CD4-positive, alpha-beta T cell (primary cell): ENCODE measurements at regions not wholly inside any gene's neighbourhood (a gene's known extent, or its start where the extent isn't known, plus 50 kb on each side); places are given as distances from the start of the nearest gene placed in this dataset.

Experiments used
- ATAC-seq: fragments of 200-7000 bp; cut with Tn5 transposase; one replicate; pipeline ENCODE4 v1.10.0; 2022; ENCODE audit warnings: mild to moderate bottlenecking; ENCODE audit not compliant: poor library complexity
- CTCF ChIA-PET: fragments of 350-600 bp; sonication (Branson Sonifier 250); formaldehyde crosslinking; loops from one replicate; lab custom pipeline; 2021; ENCODE audit warnings: antibody characterized with exemption, inconsistent platforms; lab: Charles Lee
- POLR2A ChIA-PET: fragments of 350-600 bp; sonication (Branson Sonifier 250); formaldehyde crosslinking; loops from one replicate; lab custom pipeline; 2021; ENCODE audit warnings: antibody characterized with exemption, inconsistent platforms; lab: Charles Lee
- DNase-seq, 14 experiments: peaks; one replicate each; pipeline ENCODE4 v3.0.0-alpha.2; 2013 to 2020; ENCODE audit warnings: mixed read lengths in 2 of 14
- H3K27ac ChIP-seq, 2 donors: one replicate each; pipeline versions ENCODE4 v1.5.1 to v1.7.0; 2013; ENCODE audit warnings: low read length in 2 of 2, low read depth in 1 of 2, mild to moderate bottlenecking in 1 of 2
- H3K27me3 ChIP-seq, 2 experiments: 1 replicate in 1 of 2; 2 replicates in 1 of 2; pipeline versions ENCODE4 v1.6.1 to v1.7.0; 2013; ENCODE audit warnings: low read length in 2 of 2, control low read depth in 1 of 2, mild to moderate bottlenecking in 1 of 2, moderate library complexity in 1 of 2; ENCODE audit not compliant: insufficient read depth in 2 of 2, control insufficient read depth in 1 of 2
- H3K36me3 ChIP-seq: one replicate; pipeline ENCODE4 v1.6.1; 2013; ENCODE audit warnings: low read length, control low read depth; ENCODE audit not compliant: insufficient read depth
- H3K4me1 ChIP-seq: one replicate; pipeline ENCODE4 v1.6.1; 2013; ENCODE audit warnings: low read length, control low read depth; ENCODE audit not compliant: insufficient read depth
- H3K4me3 ChIP-seq: one replicate; pipeline ENCODE4 v1.5.1; 2013; ENCODE audit warnings: mild to moderate bottlenecking, low read length, moderate library complexity
- H3K9me3 ChIP-seq, 2 experiments: 1 replicate in 1 of 2; 2 replicates in 1 of 2; pipeline versions ENCODE4 v1.6.1 to v1.7.0; 2013; ENCODE audit warnings: low read length in 2 of 2, mild to moderate bottlenecking in 2 of 2, control low read depth in 1 of 2, moderate library complexity in 1 of 2; ENCODE audit not compliant: control insufficient read depth in 1 of 2, insufficient read depth in 1 of 2
- H3K27ac Mint-ChIP-seq: one replicate; pipeline ENCODE4 v1.8.0; 2020; ENCODE audit warnings: mixed read lengths
- H3K27me3 Mint-ChIP-seq: one replicate; pipeline ENCODE4 v1.8.0; 2021; ENCODE audit warnings: mixed read lengths
- H3K36me3 Mint-ChIP-seq: one replicate; pipeline ENCODE4 v1.8.0; 2021; ENCODE audit warnings: low read depth, mixed read lengths
- H3K4me1 Mint-ChIP-seq: one replicate; pipeline ENCODE4 v1.8.0; 2021; ENCODE audit warnings: low read depth, mixed read lengths
- H3K4me3 Mint-ChIP-seq: one replicate; pipeline ENCODE4 v1.8.0; 2020; ENCODE audit warnings: mild to moderate bottlenecking, mixed read lengths
- H3K9me3 Mint-ChIP-seq: one replicate; pipeline ENCODE4 v1.8.0; 2020; ENCODE audit warnings: mixed read lengths
- intact Hi-C, 2 experiments: fragments of 100-400 bp; cut with DNase I in 1 of 2; cut with micrococcal nuclease in 1 of 2; formaldehyde crosslinking; loops; one replicate each; pipeline versions ENCODE4 v1.15.1 to v1.9.0; 2023 to 2025; cut with DNase I, micrococcal nuclease
- TF ChIP-seq, protein P1 (sequence below): fragments of 200-600 bp; IDR thresholded peaks from one replicate; pipeline ENCODE4 v1.8.0; 2022; ENCODE audit warnings: antibody characterized with exemption, mild to moderate bottlenecking

DNA sequence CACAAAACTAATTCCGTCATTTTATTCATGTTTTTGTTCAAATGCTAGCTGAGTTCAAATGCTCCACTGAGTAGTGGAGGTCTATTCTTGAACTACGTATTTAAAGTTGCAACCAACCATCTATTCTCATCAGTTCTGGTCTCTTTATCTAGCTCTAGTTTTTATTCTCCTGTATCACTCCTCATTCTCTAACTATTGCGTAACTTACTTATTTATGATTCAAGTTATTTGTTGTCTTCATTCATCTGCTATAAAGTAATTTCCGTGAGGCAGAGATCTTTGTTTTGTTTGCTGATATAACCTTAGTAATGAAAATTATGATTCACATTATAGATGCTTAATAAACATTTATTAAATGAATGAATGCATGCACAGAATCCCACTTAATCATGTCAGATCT is 221.6 kb upstream of the ASCC3 start:
- Histone ChIP-seq H3K27ac (no peak overlapping the region), H3K4me1 (no peaks in the 10 kb centered on the region), H3K27me3 (no peaks in the 10 kb centered on the region), H3K9me3 (no peaks in the 10 kb centered on the region), H3K36me3 (no peaks in the 10 kb centered on the region), H3K4me3 (no peak overlapping the region)
- POLR2A ChIA-PET: no interaction called here
- TF ChIP-seq, protein P1, sequence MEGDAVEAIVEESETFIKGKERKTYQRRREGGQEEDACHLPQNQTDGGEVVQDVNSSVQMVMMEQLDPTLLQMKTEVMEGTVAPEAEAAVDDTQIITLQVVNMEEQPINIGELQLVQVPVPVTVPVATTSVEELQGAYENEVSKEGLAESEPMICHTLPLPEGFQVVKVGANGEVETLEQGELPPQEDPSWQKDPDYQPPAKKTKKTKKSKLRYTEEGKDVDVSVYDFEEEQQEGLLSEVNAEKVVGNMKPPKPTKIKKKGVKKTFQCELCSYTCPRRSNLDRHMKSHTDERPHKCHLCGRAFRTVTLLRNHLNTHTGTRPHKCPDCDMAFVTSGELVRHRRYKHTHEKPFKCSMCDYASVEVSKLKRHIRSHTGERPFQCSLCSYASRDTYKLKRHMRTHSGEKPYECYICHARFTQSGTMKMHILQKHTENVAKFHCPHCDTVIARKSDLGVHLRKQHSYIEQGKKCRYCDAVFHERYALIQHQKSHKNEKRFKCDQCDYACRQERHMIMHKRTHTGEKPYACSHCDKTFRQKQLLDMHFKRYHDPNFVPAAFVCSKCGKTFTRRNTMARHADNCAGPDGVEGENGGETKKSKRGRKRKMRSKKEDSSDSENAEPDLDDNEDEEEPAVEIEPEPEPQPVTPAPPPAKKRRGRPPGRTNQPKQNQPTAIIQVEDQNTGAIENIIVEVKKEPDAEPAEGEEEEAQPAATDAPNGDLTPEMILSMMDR: no peak
- no peak for ATAC-seq
- no peak overlapping the region for H3K27ac Mint-ChIP-seq
- no peaks in the 10 kb centered on the region for H3K36me3 Mint-ChIP-seq
- no peaks in the 10 kb centered on the region for H3K27me3 Mint-ChIP-seq
- DNase-seq: no peak
- H3K4me3 Mint-ChIP-seq: no peak overlapping the region
- peaks cover 12% of the 10 kb centered on the region for H3K9me3 Mint-ChIP-seq
- intact Hi-C loops: no loop called here
- no peaks in the 10 kb centered on the region for H3K4me1 Mint-ChIP-seq
- CTCF ChIA-PET: no interaction called here

DNA sequence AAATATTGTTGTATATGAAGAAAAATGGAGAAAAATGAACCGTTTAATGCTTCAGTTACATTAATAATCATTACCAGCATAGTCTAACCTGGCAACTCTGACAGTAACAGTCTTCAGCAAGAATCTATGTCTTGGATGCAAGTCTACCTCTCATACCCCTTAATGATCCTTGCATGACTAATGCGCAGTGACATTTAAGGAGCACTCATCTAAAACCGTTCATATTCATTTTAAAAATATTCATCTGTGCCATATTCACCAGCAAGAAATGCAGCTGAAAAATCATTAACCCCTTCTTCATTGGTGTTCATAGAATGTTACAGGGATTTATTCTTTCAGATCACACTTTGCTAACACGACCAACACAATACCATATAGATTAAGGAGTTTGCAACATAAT is 227.2 kb upstream of the ASCC3 start:
- Mint-ChIP-seq H3K27me3 (no peaks in the 10 kb centered on the region), H3K4me1 (no peaks in the 10 kb centered on the region), H3K9me3 (no peaks in the 10 kb centered on the region), H3K27ac (no peak overlapping the region), H3K4me3 (no peak overlapping the region), H3K36me3 (no peaks in the 10 kb centered on the region)
- Histone ChIP-seq H3K9me3 (no peaks in the 10 kb centered on the region), H3K4me3 (no peak overlapping the region), H3K27me3 (no peaks in the 10 kb centered on the region), H3K4me1 (no peaks in the 10 kb centered on the region), H3K36me3 (no peaks in the 10 kb centered on the region), H3K27ac (no peak overlapping the region)
- DNase-seq (no peak), ATAC-seq (no peak)
- TF ChIP-seq, protein P1: no peak
- intact Hi-C loops: no loop called here
- ChIA-PET CTCF (interaction anchor here (0.9 kb wide), 1 partner anchor 11 kb away, joined by 5 read pairs; no protein-coding TSS in a partner anchor), POLR2A (no interaction called here)

DNA sequence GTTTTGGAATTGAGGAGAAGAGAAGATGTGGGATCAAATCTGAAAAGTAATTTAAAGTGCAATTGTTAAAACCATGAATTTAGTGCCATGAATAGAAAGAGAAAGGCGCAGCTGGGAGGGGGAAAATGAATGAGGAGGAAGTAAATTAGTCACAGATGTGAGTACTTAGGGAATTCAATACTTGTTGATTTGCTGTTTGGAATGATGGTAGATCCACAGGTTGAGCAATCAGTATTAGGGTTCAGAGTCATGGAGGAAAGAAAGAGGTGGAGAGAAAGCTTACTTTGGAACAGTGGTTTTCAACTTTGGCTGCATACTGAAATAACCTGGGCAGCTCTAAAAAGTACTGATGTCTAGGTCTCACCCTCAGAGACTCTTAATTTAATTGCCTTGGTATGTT is 229.7 kb upstream of the ASCC3 start:
- no peaks in the 10 kb centered on the region for H3K27me3 ChIP-seq
- no peak overlapping the region for H3K27ac Mint-ChIP-seq
- ChIA-PET POLR2A (no interaction called here), CTCF (interaction anchor here (0.6 kb wide), 1 partner anchor 11 kb away, joined by 3 read pairs; no protein-coding TSS in a partner anchor)
- H3K4me3 Mint-ChIP-seq: no peak overlapping the region
- no peak overlapping the region for H3K4me3 ChIP-seq
- H3K27ac ChIP-seq: no peak overlapping the region
- TF ChIP-seq, protein P1: no peak
- H3K36me3 Mint-ChIP-seq: no peaks in the 10 kb centered on the region
- no peaks in the 10 kb centered on the region for H3K27me3 Mint-ChIP-seq
- no peaks in the 10 kb centered on the region for H3K9me3 ChIP-seq
- no peaks in the 10 kb centered on the region for H3K36me3 ChIP-seq
- H3K4me1 ChIP-seq: no peaks in the 10 kb centered on the region
- intact Hi-C loops: no loop called here
- ATAC-seq (no peak), DNase-seq (no peak)
- no peaks in the 10 kb centered on the region for H3K9me3 Mint-ChIP-seq
- H3K4me1 Mint-ChIP-seq: no peaks in the 10 kb centered on the region
